HepG2 (cell line): ENCODE measurements at regions not wholly inside any gene's neighbourhood (a gene's known extent, or its start where the extent isn't known, plus 50 kb on each side); places are given as distances from the start of the nearest gene placed in this dataset.
A peak's percentile ranks its signal among the peaks of the same experiment; 100 is the strongest.

ENCODE experiments used
- ATAC-seq: fragments of 200-7000 bp; cut with Tn5 transposase; 3 replicates; pipeline ENCODE4 v1.9.1; 2020; ENCODE audit warnings: mild to moderate bottlenecking, moderate library complexity
- BruUV-seq: library from RNA; stranded (reverse); fragments of 400-500 nt; replicated peaks from 2 replicates; lab custom pipeline; 2021; lab: Mats Ljungman, UMichigan
- CTCF ChIA-PET: fragments of 300-600 bp; formaldehyde crosslinking; extraction: SDS; loops from one replicate; lab custom pipeline; 2021; ENCODE audit warnings: low total read pairs, inconsistent platforms, low intra/inter-chr PET ratio; lab: Yijun Ruan, JAX
- POLR2A ChIA-PET: fragments of 350-600 bp; sonication (Branson Sonifier 250); formaldehyde crosslinking; loops from one replicate; lab custom pipeline; 2020; ENCODE audit warnings: antibody characterized with exemption, inconsistent platforms; lab: Yijun Ruan, JAX
- DNase-seq: peaks from one replicate; pipeline ENCODE4 v3.0.0-alpha.2; 2015; ENCODE audit warnings: low spot score
- FAIRE-seq: peaks from 3 replicates; lab custom pipeline; 2011; peaks lifted over from hg19 to GRCh38; lab: Jason Lieb, UNC
- H2AFZ ChIP-seq: one replicate; pipeline ENCODE4 v1.6.1; 2011; ENCODE audit warnings: low read length, inconsistent platforms
- H3K27ac ChIP-seq: fragments of 300-600 bp; 3 replicates; pipeline ENCODE4 v1.8.0; 2011; ENCODE audit warnings: mixed run types, mild to moderate bottlenecking, mixed read lengths, low read length, inconsistent platforms; ENCODE audit not compliant: insufficient read depth; ENCODE audit errors: extremely low read length
- H3K27me3 ChIP-seq, 2 experiments: fragments of 200-600 bp in 1 of 2; 2 replicates in 1 of 2; 3 replicates in 1 of 2; pipeline versions ENCODE4 v1.6.0 to v1.8.0; 2011; ENCODE audit warnings: low read length in 2 of 2, mild to moderate bottlenecking in 2 of 2, moderate library complexity in 2 of 2, inconsistent platforms in 1 of 2; ENCODE audit not compliant: insufficient read depth in 2 of 2, control insufficient read depth in 1 of 2
- H3K36me3 ChIP-seq, 2 experiments: fragments of 200-600 bp in 1 of 2; replicated peaks in 1 of 2; 2 replicates in 1 of 2; 3 replicates in 1 of 2; pipeline versions ENCODE4 v1.5.1 to v1.8.0; 2011; ENCODE audit warnings: low read length in 2 of 2, inconsistent platforms in 1 of 2; ENCODE audit not compliant: insufficient read depth in 2 of 2, control insufficient read depth in 1 of 2
- H3K4me1 ChIP-seq: 2 replicates; pipeline ENCODE4 v1.5.1; 2012; ENCODE audit warnings: low read length, inconsistent platforms; ENCODE audit not compliant: insufficient read depth
- H3K4me2 ChIP-seq: 2 replicates; pipeline ENCODE4 v1.6.0; 2011; ENCODE audit warnings: low read depth, low read length, inconsistent platforms
- H3K4me3 ChIP-seq, 3 experiments: fragments of 200-600 bp in 1 of 3; sonication (generic), shearing (Covaris generic) in 1 of 3; replicated peaks in 1 of 3; 2 replicates each; pipeline ENCODE4 v1.5.1; 2011 to 2016; ENCODE audit warnings: low read length in 3 of 3, inconsistent platforms in 2 of 3, low read depth in 2 of 3, mild to moderate bottlenecking in 2 of 3, control low read depth in 1 of 3, mixed read lengths in 1 of 3; ENCODE audit not compliant: insufficient read depth in 1 of 3
- H3K79me2 ChIP-seq: one replicate; pipeline ENCODE4 v1.6.1; 2011; ENCODE audit warnings: low read length, inconsistent platforms; ENCODE audit not compliant: insufficient read depth
- H3K9ac ChIP-seq: 2 replicates; pipeline ENCODE4 v1.6.0; 2011; ENCODE audit warnings: mild to moderate bottlenecking, low read depth, low read length, inconsistent platforms; ENCODE audit not compliant: insufficient read depth
- H3K9me3 ChIP-seq: 2 replicates; pipeline ENCODE4 v1.5.1; 2012; ENCODE audit warnings: mild to moderate bottlenecking, low read length
- H4K20me1 ChIP-seq: 2 replicates; pipeline ENCODE4 v1.6.0; 2011; ENCODE audit warnings: inconsistent platforms, mild to moderate bottlenecking, low read length, moderate library complexity; ENCODE audit not compliant: insufficient read depth
- FOXO1 ChIP-seq: sonication (generic); formaldehyde crosslinking; IDR thresholded peaks from 2 replicates; pipeline ENCODE4 v1.4.0; 2020; ENCODE audit warnings: missing genetic modification reagents
- HNRNPUL1 ChIP-seq: fragments of 200-400 bp; formaldehyde crosslinking; IDR thresholded peaks from 2 replicates; pipeline ENCODE4 v1.6.1; 2017; ENCODE audit warnings: low read depth, mild to moderate bottlenecking, low read length, moderate library complexity
- KLF9 ChIP-seq: IDR thresholded peaks from 2 replicates; pipeline ENCODE4 v1.6.1; 2016; ENCODE audit warnings: low read depth
- MAFF ChIP-seq: IDR thresholded peaks from 2 replicates; pipeline ENCODE4 v1.6.1; 2011; ENCODE audit warnings: low read depth, low read length, improper control_type of control experiment
- MAFK ChIP-seq, 2 experiments: IDR thresholded peaks in 1 of 2; conservative IDR thresholded peaks in 1 of 2; 2 replicates each; pipeline ENCODE4 v1.6.1; 2011; ENCODE audit warnings: improper control_type of control experiment in 2 of 2, low read length in 2 of 2
- ZFY ChIP-seq: sonication (generic); formaldehyde crosslinking; IDR thresholded peaks from 2 replicates; pipeline ENCODE4 v1.4.0; 2020; ENCODE audit warnings: missing genetic modification reagents
- ZNF567 ChIP-seq: sonication (generic); formaldehyde crosslinking; IDR thresholded peaks from 2 replicates; pipeline ENCODE4 v1.8.1; 2023; ENCODE audit warnings: mild to moderate bottlenecking, missing genetic modification reagents, borderline replicate concordance
- WGBS: methylation state at CpG from one replicate; pipeline ENCODE4 v1.1.6; 2017; ENCODE audit warnings: low lambda C conversion rate; 5-methylcytosine and 5-hydroxymethylcytosine counted together
- in situ Hi-C: cut with HindIII; loops from 2 replicates; pipeline ENCODE4 v1.10.0; 2017; ENCODE audit warnings: low pct_unique_long_range_greater_than_20kb; ENCODE audit not compliant: extremely low pct_ligation_motif_present
- intact Hi-C: fragments of 100-400 bp; cut with micrococcal nuclease; formaldehyde crosslinking; loops from one replicate; pipeline ENCODE4 v1.10.0; 2022; ENCODE audit not compliant: unreplicated experiment
- TF ChIP-seq, protein P1 (sequence below): sonication (generic); formaldehyde crosslinking; IDR thresholded peaks from 2 replicates; pipeline ENCODE4 v1.5.0; 2020; ENCODE audit warnings: missing genetic modification reagents

DNA sequence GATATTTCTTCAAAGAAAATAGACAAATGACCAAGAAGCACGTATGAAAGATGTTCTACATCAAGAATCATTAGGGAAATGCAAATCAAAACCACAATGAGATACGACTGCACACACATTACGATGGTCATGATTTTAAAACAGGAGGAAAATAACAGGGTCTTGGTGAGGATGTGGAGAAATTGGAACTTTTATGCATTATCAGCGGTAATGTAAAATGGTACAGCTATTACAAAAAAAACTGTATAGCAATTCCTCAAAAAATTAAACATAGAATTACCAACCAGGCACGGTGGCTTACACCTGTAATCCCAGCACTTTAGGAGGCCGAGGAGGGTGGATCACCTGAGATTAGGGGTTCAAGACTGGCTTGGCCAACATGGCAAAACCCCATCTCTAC is 178.8 kb upstream of the NEBL start:
- no peak overlapping the region for H2AFZ ChIP-seq
- POLR2A ChIA-PET, result no interaction called here
- 12% methylated on average over 6 of the region's 6 CpGs for WGBS
- H3K4me3 ChIP-seq, result no peak overlapping the region
- intact Hi-C loops (loop anchor here (5.0 to 10.0 kb wide), 2 partner anchors 419 to 1571 kb away; no protein-coding TSS in a partner anchor), in situ Hi-C loops (loop anchor here (5.0 kb wide), 1 partner anchor 191 kb away; no protein-coding TSS in a partner anchor)
- no peak for DNase-seq
- H3K4me1 ChIP-seq, result no peaks in the 10 kb centered on the region
- H3K9me3 ChIP-seq, result no peaks in the 10 kb centered on the region
- no peak overlapping the region for H3K4me2 ChIP-seq
- CTCF ChIA-PET, result no interaction called here
- H4K20me1 ChIP-seq, result no peaks in the 10 kb centered on the region
- no peaks in the 10 kb centered on the region for H3K36me3 ChIP-seq
- ATAC-seq, result no peak
- H3K27me3 ChIP-seq, result 0 out of 5 replicates have a peak, but pooled peaks cover 0 to 7% of the 10 kb centered on the region in 2 experiments
- no peak for FAIRE-seq
- H3K79me2 ChIP-seq, result no peaks in the 10 kb centered on the region
- TF ChIP-seq, protein P1, sequence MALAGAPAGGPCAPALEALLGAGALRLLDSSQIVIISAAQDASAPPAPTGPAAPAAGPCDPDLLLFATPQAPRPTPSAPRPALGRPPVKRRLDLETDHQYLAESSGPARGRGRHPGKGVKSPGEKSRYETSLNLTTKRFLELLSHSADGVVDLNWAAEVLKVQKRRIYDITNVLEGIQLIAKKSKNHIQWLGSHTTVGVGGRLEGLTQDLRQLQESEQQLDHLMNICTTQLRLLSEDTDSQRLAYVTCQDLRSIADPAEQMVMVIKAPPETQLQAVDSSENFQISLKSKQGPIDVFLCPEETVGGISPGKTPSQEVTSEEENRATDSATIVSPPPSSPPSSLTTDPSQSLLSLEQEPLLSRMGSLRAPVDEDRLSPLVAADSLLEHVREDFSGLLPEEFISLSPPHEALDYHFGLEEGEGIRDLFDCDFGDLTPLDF (CRISPR knock-in tag), result no peak
- peak; percentile 40 to 48; a peak in 1 of 4 replicates for TF ChIP-seq MAFK (conservative IDR thresholded peaks at IDR 0.05 in 1 of 2, IDR thresholded peaks at IDR 0.05 in 1 of 2; ENCODE audit: low read length in 2 of 2)
- H3K9ac ChIP-seq, result no peak overlapping the region
- H3K27ac ChIP-seq, result no peak overlapping the region
- BruUV-seq, result no TSS peak

DNA sequence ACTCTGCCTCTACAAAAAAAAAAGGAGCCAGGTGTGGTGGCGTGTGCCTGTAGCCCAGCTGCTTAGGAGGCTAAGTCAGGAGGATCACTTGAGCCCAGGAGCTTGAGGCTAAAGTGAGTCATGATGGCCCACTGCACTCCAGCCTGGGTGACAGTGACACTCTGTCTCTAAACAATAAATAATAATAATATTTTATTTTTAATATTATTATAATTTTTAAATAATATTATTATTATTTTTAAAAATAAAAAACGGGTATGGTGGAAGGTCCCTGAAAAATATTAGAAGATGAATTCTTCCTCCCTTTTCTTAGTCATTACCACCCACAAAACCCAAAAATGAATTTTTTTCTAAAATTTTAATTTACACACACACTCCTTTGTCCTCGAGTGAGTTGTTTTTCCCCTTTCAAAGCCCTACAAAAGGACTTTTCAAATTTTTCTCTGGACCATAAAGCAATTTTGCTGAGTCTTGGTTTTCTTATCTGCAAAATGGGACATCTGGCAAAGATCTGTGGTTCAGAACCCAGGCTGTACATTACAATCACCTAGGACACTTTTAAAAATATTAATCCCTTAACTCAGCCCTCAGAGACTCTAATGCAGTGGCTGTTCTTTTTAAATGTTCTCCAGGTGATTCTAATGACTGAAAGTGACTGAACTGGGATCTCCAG is 174.0 kb upstream of the NEBL start:
- peak; percentile 73 to 85 for TF ChIP-seq MAFK (conservative IDR thresholded peaks at IDR 0.05 in 1 of 2, IDR thresholded peaks at IDR 0.05 in 1 of 2; ENCODE audit: low read length in 2 of 2)
- TF ChIP-seq MAFF, result peak; percentile 70
- no peak for TF ChIP-seq FOXO1 (CRISPR knock-in tag)
- no peak for TF ChIP-seq HNRNPUL1
- no peak for TF ChIP-seq ZNF567 (CRISPR knock-in tag)
- TF ChIP-seq KLF9 (CRISPR knock-in tag), result no peak
- no peak for TF ChIP-seq ZFY (CRISPR knock-in tag)
- TF ChIP-seq, all 625 proteins: peak for 2
- BruUV-seq, result no TSS peak
- Histone ChIP-seq H4K20me1 (no peaks in the 10 kb centered on the region), H3K9me3 (no peaks in the 10 kb centered on the region), H3K4me2 (no peak overlapping the region), H3K4me1 (no peaks in the 10 kb centered on the region), H3K27ac (no peak overlapping the region), H3K4me3 (no peak overlapping the region), H3K27me3 (peaks cover 0 to 7% of the 10 kb centered on the region in 2 experiments; a peak in 1 of 5 replicates), H3K36me3 (no peaks in the 10 kb centered on the region), H3K79me2 (no peaks in the 10 kb centered on the region), H2AFZ (no peak overlapping the region), H3K9ac (no peak overlapping the region)
- no peak for FAIRE-seq
- ATAC-seq, result no peak
- in situ Hi-C loops (no loop called here), intact Hi-C loops (loop anchor here (10.0 kb wide), 1 partner anchor 424 kb away; no protein-coding TSS in a partner anchor)
- ChIA-PET CTCF (no interaction called here), POLR2A (no interaction called here)
- no peak for DNase-seq
- WGBS, result 10% methylated on average over 3 of the region's 3 CpGs
